Glutamatergic neuron (in vitro differentiated cells): ENCODE measurements at regions not wholly inside any gene's neighbourhood (a gene's known extent, or its start where the extent isn't known, plus 50 kb on each side); places are given as distances from the start of the nearest gene placed in this dataset.

Experiments
- DNase-seq: peaks from one replicate; pipeline ENCODE4 v3.0.0; 2022
- H3K27ac Mint-ChIP-seq: one replicate; pipeline ENCODE4 v1.8.0; 2020; ENCODE audit warnings: mild to moderate bottlenecking, mixed read lengths, inconsistent platforms; ENCODE audit not compliant: unreplicated experiment
- H3K27me3 Mint-ChIP-seq: one replicate; pipeline ENCODE4 v1.8.0; 2020; ENCODE audit warnings: mild to moderate bottlenecking, moderate library complexity, mixed read lengths, inconsistent platforms; ENCODE audit not compliant: unreplicated experiment
- H3K36me3 Mint-ChIP-seq: one replicate; pipeline ENCODE4 v1.8.0; 2020; ENCODE audit warnings: mild to moderate bottlenecking, mixed read lengths, inconsistent platforms; ENCODE audit not compliant: unreplicated experiment
- H3K4me1 Mint-ChIP-seq: one replicate; pipeline ENCODE4 v1.8.0; 2020; ENCODE audit warnings: mild to moderate bottlenecking, low read depth, mixed read lengths, inconsistent platforms; ENCODE audit not compliant: unreplicated experiment
- H3K4me3 Mint-ChIP-seq: one replicate; pipeline ENCODE4 v1.8.0; 2020; ENCODE audit warnings: mild to moderate bottlenecking, mixed read lengths, inconsistent platforms; ENCODE audit not compliant: unreplicated experiment
- H3K9me3 Mint-ChIP-seq: one replicate; pipeline ENCODE4 v1.8.0; 2020; ENCODE audit warnings: mild to moderate bottlenecking, moderate library complexity, mixed read lengths, inconsistent platforms; ENCODE audit not compliant: unreplicated experiment
- TF ChIP-seq, protein P1 (sequence below): fragments of 200-600 bp; sonication (generic); IDR thresholded peaks from one replicate; pipeline ENCODE4 v1.5.0; 2021; ENCODE audit not compliant: partially characterized antibody, unreplicated experiment

DNA sequence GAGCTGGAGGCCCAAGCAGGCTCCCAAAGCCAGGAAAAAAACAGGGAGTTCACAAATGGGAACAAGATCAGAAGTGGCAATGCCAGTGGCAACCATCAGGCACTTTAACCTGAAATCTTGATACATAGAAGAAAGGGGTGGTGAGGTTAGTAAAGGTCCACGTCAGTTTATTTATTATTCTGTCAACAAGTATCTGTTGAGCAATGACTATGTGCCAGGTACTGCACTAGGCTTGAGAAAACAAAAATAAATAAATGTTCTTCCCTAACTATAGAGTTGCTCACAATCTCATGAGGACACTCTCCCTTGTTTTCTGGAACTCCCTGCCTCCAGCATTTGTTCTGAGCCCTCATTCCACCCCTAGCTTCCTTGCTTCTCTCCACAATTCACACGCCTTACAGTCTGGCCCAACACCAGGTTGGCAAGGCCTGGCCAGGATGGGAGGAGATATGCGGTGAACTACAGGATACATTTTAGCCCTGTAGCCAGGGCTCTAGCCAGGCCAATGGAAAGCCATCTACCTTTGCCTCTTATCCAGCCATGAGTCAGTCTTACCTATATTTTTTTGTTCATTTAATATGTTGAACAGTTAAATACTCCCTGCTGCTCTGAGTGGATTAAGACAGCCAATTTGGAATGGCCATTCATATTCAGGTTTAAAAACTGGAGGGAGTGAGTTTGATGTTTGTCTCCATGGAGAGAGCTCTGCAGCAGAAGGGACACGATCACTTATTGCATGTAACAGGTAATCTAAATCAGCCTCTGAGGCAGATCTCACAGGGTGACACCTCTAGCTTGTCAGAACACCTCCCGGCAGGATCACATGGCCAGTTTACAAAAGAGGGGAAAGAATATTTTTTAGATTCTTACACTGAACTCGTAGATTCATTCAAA is 161.9 kb upstream of the ATP11B start:
- no peak for DNase-seq
- Mint-ChIP-seq H3K36me3 (no peaks in the 10 kb centered on the region), H3K27ac (no peak overlapping the region), H3K27me3 (no peaks in the 10 kb centered on the region), H3K4me1 (no peaks in the 10 kb centered on the region), H3K4me3 (no peak overlapping the region), H3K9me3 (peaks cover 2% of the 10 kb centered on the region)
- TF ChIP-seq, protein P1, sequence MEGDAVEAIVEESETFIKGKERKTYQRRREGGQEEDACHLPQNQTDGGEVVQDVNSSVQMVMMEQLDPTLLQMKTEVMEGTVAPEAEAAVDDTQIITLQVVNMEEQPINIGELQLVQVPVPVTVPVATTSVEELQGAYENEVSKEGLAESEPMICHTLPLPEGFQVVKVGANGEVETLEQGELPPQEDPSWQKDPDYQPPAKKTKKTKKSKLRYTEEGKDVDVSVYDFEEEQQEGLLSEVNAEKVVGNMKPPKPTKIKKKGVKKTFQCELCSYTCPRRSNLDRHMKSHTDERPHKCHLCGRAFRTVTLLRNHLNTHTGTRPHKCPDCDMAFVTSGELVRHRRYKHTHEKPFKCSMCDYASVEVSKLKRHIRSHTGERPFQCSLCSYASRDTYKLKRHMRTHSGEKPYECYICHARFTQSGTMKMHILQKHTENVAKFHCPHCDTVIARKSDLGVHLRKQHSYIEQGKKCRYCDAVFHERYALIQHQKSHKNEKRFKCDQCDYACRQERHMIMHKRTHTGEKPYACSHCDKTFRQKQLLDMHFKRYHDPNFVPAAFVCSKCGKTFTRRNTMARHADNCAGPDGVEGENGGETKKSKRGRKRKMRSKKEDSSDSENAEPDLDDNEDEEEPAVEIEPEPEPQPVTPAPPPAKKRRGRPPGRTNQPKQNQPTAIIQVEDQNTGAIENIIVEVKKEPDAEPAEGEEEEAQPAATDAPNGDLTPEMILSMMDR, result no peak

- TF ChIP-seq, protein P1, result no peak
- H3K4me3 Mint-ChIP-seq, result no peak overlapping the region
- DNase-seq, result no peak
- no peak overlapping the region for H3K27ac Mint-ChIP-seq
- H3K36me3 Mint-ChIP-seq, result no peaks in the 10 kb centered on the region
- H3K27me3 Mint-ChIP-seq, result no peaks in the 10 kb centered on the region
- H3K9me3 Mint-ChIP-seq, result peaks cover 2% of the 10 kb centered on the region
- H3K4me1 Mint-ChIP-seq, result no peaks in the 10 kb centered on the region
Observed at GRCh38 chr3:182632077-182632393, 161.3 kb upstream of the ATP11B start.

GRCh38 chr3:182633186-182633585 is 160.1 kb upstream of the ATP11B start:
- Mint-ChIP-seq H3K27me3 (no peaks in the 10 kb centered on the region), H3K36me3 (no peaks in the 10 kb centered on the region)
- TF ChIP-seq, protein P1, result no peak

DNA sequence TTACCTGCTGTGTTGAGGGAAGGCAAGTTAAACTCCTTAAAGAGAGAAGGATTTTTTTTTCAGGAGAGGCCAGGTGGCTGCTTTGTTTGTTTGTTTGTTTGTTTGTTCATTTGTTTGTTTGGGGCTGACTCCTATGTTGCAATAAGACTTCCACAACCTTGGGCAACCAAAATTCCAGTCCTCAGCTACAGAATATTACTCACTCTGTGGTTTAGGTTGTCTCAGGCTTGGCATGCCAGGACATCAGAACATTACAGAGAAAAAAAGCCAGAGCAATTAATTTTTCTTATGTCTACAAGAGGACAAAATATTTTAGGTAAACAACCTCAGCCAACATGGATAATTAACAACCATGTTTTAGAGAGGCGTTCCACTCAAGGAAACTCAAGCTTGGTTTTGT is 156.7 kb upstream of the ATP11B start:
- peaks cover 9% of the 10 kb centered on the region for H3K36me3 Mint-ChIP-seq
- H3K9me3 Mint-ChIP-seq, result peaks cover 5% of the 10 kb centered on the region
- H3K27me3 Mint-ChIP-seq, result no peaks in the 10 kb centered on the region
- H3K4me3 Mint-ChIP-seq, result no peak overlapping the region
- TF ChIP-seq, protein P1, result no peak
- peaks cover 3% of the 10 kb centered on the region for H3K4me1 Mint-ChIP-seq
- H3K27ac Mint-ChIP-seq, result no peak overlapping the region
- DNase-seq, result no peak

More at GRCh38 chr3:182633186-182633585, 160.1 kb upstream of the ATP11B start:
- Mint-ChIP-seq H3K4me1 (no peaks in the 10 kb centered on the region), H3K9me3 (peaks cover 2% of the 10 kb centered on the region), H3K27ac (no peak overlapping the region), H3K4me3 (no peak overlapping the region)
- no peak for DNase-seq

DNA sequence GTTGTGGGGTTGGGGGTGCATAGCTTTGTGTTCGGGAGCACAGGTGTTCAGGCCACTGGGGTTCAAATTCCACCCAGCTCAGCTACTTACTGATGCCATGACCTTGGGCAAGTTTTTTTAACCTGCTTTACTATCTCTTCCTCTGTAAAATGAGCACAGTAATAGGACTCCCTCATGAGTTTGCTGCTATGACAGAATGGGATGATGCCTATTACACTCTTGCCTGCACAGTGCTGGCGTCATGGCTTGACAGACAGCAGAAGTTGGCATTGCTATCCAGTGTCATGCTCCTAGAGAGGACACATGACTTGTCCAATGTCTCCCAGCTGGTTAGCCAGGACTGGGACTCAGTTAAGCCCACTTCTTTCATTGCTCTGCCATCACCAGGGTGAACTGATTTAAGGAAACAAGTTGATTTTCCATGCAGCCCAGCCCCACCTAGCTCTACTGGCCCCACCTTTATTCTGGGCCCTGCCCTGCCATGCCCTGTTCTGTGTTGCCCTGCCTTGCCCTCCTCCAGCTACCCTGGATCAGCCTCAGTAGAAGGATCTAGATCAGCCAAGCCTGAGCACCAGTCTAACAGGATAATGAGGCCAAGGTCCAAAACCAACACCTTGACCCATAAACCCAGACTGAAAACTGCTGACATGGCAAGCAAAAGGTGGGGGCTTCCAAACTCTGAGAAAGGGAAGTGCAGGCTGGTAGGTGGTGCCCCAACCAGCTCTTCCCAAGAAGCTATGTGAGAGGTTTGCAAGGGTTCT is 155.8 kb upstream of the ATP11B start:
- no peak for DNase-seq
- H3K4me1 Mint-ChIP-seq, result peaks cover 4% of the 10 kb centered on the region
- H3K27me3 Mint-ChIP-seq, result no peaks in the 10 kb centered on the region
- no peak overlapping the region for H3K4me3 Mint-ChIP-seq
- TF ChIP-seq, protein P1, result no peak
- H3K27ac Mint-ChIP-seq, result no peak overlapping the region
- peaks cover 9% of the 10 kb centered on the region for H3K36me3 Mint-ChIP-seq
- peaks cover 5% of the 10 kb centered on the region for H3K9me3 Mint-ChIP-seq
